Small intestine (tissue), 7 donors: ENCODE measurements at regions not wholly inside any gene's neighbourhood (a gene's known extent, or its start where the extent isn't known, plus 50 kb on each side); places are given as distances from the start of the nearest gene placed in this dataset.
"Not testable (repeated sequence)": the region's sequence is repeated elsewhere in the genome, so short reads cannot be mapped to it uniquely, and the experiment has no call there.

ENCODE experiments used
- DNase-seq, 2 donors: peaks; one replicate each; pipeline versions ENCODE4 v3.0.0 to v3.0.0-alpha.2; 2013
- FAIRE-seq: peaks from 2 replicates; lab custom pipeline; 2012; peaks lifted over from hg19 to GRCh38; lab: Jason Lieb, UNC
- H3K27ac ChIP-seq, 3 donors: one replicate each; pipeline ENCODE4 v1.5.1; 2013; ENCODE audit warnings: low read length in 2 of 3, mild to moderate bottlenecking in 2 of 3, control low read depth in 1 of 3, inconsistent platforms in 1 of 3, low read depth in 1 of 3, moderate library complexity in 1 of 3
- H3K27me3 ChIP-seq, 3 donors: one replicate each; pipeline ENCODE4 v1.6.1; 2013; ENCODE audit warnings: low read length in 3 of 3, inconsistent platforms in 1 of 3; ENCODE audit not compliant: control insufficient read depth in 3 of 3, insufficient read depth in 3 of 3
- H3K36me3 ChIP-seq, 3 donors: one replicate each; pipeline ENCODE4 v1.6.1; 2013; ENCODE audit warnings: low read length in 3 of 3, inconsistent platforms in 1 of 3, low read depth in 1 of 3, mild to moderate bottlenecking in 1 of 3, moderate library complexity in 1 of 3; ENCODE audit not compliant: control insufficient read depth in 3 of 3, insufficient read depth in 2 of 3
- H3K4me1 ChIP-seq, 3 donors: one replicate each; pipeline ENCODE4 v1.6.1; 2013; ENCODE audit warnings: low read length in 2 of 3, inconsistent platforms in 1 of 3, low read depth in 1 of 3, mild to moderate bottlenecking in 1 of 3, moderate library complexity in 1 of 3; ENCODE audit not compliant: control insufficient read depth in 3 of 3, insufficient read depth in 2 of 3
- H3K4me3 ChIP-seq, 3 donors: one replicate each; pipeline ENCODE4 v1.5.1; 2013; ENCODE audit warnings: low read length in 3 of 3, control low read depth in 1 of 3, inconsistent platforms in 1 of 3, low read depth in 1 of 3, mild to moderate bottlenecking in 1 of 3, moderate library complexity in 1 of 3
- H3K9me3 ChIP-seq, 2 donors: one replicate each; pipeline ENCODE4 v1.6.1; 2013; ENCODE audit warnings: low read depth in 1 of 2, low read length in 1 of 2; ENCODE audit not compliant: control insufficient read depth in 2 of 2, insufficient read depth in 1 of 2
- WGBS, 3 donors: extraction: QIAGEN DNeasy Blood & Tissue Kit; methylation state at CpG; one replicate each; pipeline ENCODE4 v1.1.7; 2013; 5-methylcytosine and 5-hydroxymethylcytosine counted together
- donor health status: healthy with polysubstance abuse.
- donor health status: control.
- donor health status: control.
- donor health status: Bipolar disorder and iron deficiency.
- donor health status: healthy.

- no peaks in the 10 kb centered on the region for H3K9me3 ChIP-seq
- no peak for FAIRE-seq
- no peak for DNase-seq
- no peaks in the 10 kb centered on the region for H3K36me3 ChIP-seq
- H3K4me3 ChIP-seq = no peak overlapping the region
- H3K4me1 ChIP-seq = peaks cover 0 to 22% (median 0%) of the 10 kb centered on the region in 3 donors
- H3K27ac ChIP-seq = no peak overlapping the region
- peaks cover 0 to 3% (median 0%) of the 10 kb centered on the region in 3 donors for H3K27me3 ChIP-seq
- 65 to 74% (median 67%) methylated on average over 6 of the region's 6 CpGs for WGBS, 3 donors
Measured at GRCh38 chr6:4363656-4364055, 228.3 kb upstream of the ECI2 start.

GRCh38 chr6:4362326-4362725, 227.0 kb upstream of the ECI2 start:
- DNase-seq (no peak), FAIRE-seq (no peak)
- no peaks in the 10 kb centered on the region for H3K27me3 ChIP-seq
- H3K36me3 ChIP-seq = no peaks in the 10 kb centered on the region
- H3K9me3 ChIP-seq = no peaks in the 10 kb centered on the region
- H3K4me3 ChIP-seq = no peak overlapping the region
- peaks cover 0 to 22% (median 0%) of the 10 kb centered on the region in 3 donors for H3K4me1 ChIP-seq
- 84 to 95% (median 93%) methylated on average over 4 of the region's 4 CpGs for WGBS, 3 donors
- H3K27ac ChIP-seq = no peak overlapping the region

DNA sequence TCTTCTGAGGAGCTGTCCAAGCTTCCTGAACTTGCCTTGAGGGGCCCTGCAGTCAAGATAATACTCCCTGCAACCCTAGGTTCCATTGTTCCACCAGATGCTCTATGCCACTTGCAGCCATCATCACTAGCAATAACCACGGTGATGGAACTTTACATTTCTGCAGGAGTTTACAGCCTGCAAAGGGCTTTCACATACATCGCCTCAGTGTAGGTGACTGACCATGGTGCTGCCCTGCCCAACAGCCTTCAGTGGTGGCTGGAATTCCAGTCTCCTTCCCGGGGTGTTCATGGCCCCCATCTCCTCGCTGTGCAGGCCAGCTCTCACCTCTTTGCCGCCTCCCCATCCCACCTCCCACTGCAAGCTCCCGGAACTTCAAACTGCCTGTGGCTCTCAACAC, 225.5 kb upstream of the ECI2 start:
- 84 to 98% (median 88%) methylated on average over 6 of the region's 6 CpGs for WGBS, 3 donors
- no peak for DNase-seq

DNA sequence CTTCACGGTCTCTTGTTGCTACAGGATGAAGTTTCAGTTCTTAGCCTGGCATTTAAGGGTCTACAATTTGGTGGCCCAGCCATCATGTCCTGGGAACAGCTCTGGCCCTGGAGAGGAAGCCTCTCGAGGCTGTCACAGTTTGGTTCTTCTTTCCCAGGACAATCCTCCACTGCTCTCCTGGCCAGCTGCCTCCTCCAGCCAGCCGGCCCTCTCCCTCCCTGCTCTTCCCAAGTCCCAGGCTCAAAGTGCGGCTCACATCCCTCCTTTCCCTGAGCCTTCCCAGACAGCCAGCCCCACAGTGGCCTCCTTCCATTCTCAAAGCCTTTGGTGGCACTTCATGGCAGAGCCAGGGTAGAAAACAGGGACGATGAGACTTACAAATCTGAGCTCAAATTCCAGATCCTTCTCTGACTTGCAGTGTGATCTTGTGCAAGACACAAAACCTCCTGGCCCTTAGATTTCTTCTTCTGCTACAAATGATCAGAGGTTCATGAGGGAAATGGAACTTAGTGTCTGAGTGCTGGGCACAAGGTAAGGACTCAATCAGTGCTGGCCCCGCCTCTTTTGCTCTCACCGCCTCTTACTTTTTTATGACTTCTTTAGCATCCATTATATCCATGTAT, 223.8 kb upstream of the ECI2 start:
- H3K36me3 ChIP-seq = no peaks in the 10 kb centered on the region
- no peaks in the 10 kb centered on the region for H3K9me3 ChIP-seq
- H3K27ac ChIP-seq = peak overlapping the region in 1 of 3 donors; percentile 40
- FAIRE-seq (no peak), DNase-seq (no peak)
- no peaks in the 10 kb centered on the region for H3K27me3 ChIP-seq
- 59 to 74% (median 66%) methylated on average over 7 of the region's 7 CpGs for WGBS, 3 donors
- H3K4me3 ChIP-seq = no peak overlapping the region
- peaks cover 0 to 12% (median 0%) of the 10 kb centered on the region in 3 donors for H3K4me1 ChIP-seq

More for the DNA sequence above, 225.5 kb upstream of the ECI2 start:
- Histone ChIP-seq H3K4me3 (no peak overlapping the region), H3K36me3 (no peaks in the 10 kb centered on the region), H3K4me1 (peaks cover 0 to 22% (median 0%) of the 10 kb centered on the region in 3 donors), H3K27ac (no peak overlapping the region), H3K27me3 (no peaks in the 10 kb centered on the region), H3K9me3 (no peaks in the 10 kb centered on the region)
- no peak for FAIRE-seq

DNA sequence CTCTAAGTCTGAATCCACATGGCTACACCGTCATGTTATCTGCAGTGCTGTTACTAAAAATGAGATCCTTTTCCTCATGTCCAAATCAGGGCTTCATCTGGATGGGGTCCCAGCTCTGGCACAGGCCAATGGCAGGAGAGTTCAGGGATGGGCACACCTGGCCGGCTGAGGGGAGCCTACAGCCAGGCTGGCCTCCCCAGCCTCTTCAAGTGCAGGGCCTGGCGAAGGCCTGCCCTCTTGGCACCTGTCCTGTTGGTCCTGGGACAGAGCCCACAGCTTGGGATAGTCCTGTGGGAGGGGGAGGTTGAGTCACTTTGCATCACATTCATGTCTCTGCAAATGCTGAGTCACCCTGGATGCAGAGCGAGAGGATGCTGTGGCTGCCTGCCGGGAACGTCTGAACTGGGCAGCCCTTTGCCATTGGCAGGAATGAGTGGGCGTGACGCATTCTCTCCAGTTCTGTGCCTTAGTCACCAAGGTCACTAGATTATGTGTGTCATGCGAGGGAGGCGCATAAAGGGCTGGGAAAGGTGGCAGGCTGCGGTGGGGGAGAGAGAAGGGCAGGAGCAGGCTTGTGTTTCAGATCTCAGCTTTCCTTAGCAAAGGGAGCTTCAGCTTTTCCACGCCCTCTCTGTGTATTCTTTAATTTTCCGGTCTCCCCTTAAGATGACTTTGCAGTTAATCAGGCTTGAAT, 223.2 kb upstream of the ECI2 start:
- Histone ChIP-seq H3K9me3 (no peaks in the 10 kb centered on the region), H3K27ac (peak overlapping the region in 1 of 3 donors; percentile 40)

GRCh38 chr6:4357660-4358152, 222.3 kb upstream of the ECI2 start:
- not testable (repeated sequence) for H3K9me3 ChIP-seq, H3K36me3 ChIP-seq, FAIRE-seq, H3K27ac ChIP-seq, DNase-seq, H3K4me1 ChIP-seq, H3K4me3 ChIP-seq, H3K27me3 ChIP-seq
- 73 to 84% (median 77%) methylated on average over 3 of the region's 3 CpGs for WGBS, 3 donors

More for the DNA sequence above, 223.2 kb upstream of the ECI2 start:
- no peaks in the 10 kb centered on the region for H3K27me3 ChIP-seq
- peaks cover 0 to 8% (median 0%) of the 10 kb centered on the region in 3 donors for H3K4me1 ChIP-seq
- H3K36me3 ChIP-seq = no peaks in the 10 kb centered on the region
- 21 to 44% (median 30%) methylated on average over 13 of the region's 13 CpGs for WGBS, 3 donors
- peak; percentile 81 to 89 for DNase-seq
- H3K4me3 ChIP-seq = no peak overlapping the region
- no peak for FAIRE-seq

- 62 to 76% (median 69%) methylated on average over 7 of the region's 7 CpGs for WGBS, 3 donors
- Histone ChIP-seq H3K27me3 (no peaks in the 10 kb centered on the region), H3K27ac (no peak overlapping the region), H3K9me3 (no peaks in the 10 kb centered on the region), H3K36me3 (no peaks in the 10 kb centered on the region), H3K4me3 (no peak overlapping the region), H3K4me1 (peaks cover 0 to 6% (median 0%) of the 10 kb centered on the region in 3 donors)
- FAIRE-seq = no peak
- no peak for DNase-seq
Measured at GRCh38 chr6:4356899-4357659, 221.7 kb upstream of the ECI2 start.

DNA sequence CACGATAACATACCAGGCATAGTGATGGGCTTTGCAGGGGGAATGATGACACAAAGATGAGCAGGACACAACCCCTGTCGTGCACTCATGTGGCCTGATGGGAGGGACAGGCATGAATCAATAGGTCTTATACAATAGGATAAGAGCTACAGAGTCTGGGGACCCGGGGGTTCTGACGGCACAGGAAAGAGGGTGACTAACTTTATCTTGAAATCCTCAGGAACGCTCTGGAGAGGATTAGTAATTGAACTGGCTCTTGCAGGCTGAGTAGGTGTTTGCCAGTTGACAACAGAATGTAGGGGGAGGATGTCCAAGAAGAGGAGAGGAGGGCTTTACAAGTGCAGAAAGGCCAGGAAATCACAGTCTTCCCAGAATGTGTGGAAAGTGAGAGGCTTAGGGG, 219.9 kb upstream of the ECI2 start:
- FAIRE-seq (no peak), DNase-seq (no peak)
- H3K4me3 ChIP-seq = no peak overlapping the region
- H3K9me3 ChIP-seq = no peaks in the 10 kb centered on the region
- H3K27ac ChIP-seq = no peak overlapping the region
- WGBS, 3 donors = 66 to 77% (median 73%) methylated on average over 5 of the region's 5 CpGs
- no peaks in the 10 kb centered on the region for H3K27me3 ChIP-seq
- peaks cover 0 to 6% (median 0%) of the 10 kb centered on the region in 3 donors for H3K4me1 ChIP-seq
- H3K36me3 ChIP-seq = no peaks in the 10 kb centered on the region
